Breast epithelium (tissue), 4 donors: ENCODE measurements at regions not wholly inside any gene's neighbourhood (a gene's known extent, or its start where the extent isn't known, plus 50 kb on each side); places are given as distances from the start of the nearest gene placed in this dataset.

Source experiments
- DNase-seq, 2 donors: peaks; one replicate each; pipeline ENCODE4 v3.0.0-alpha.2; 2019; ENCODE audit warnings: low spot score in 2 of 2
- H3K27ac ChIP-seq, 2 donors: fragments of 200-600 bp; sonication (generic) in 1 of 2; one replicate each; pipeline ENCODE4 v1.5.1; 2016 to 2019; ENCODE audit warnings: mild to moderate bottlenecking in 1 of 2
- H3K27me3 ChIP-seq, 2 donors: fragments of 200-600 bp; sonication (generic) in 1 of 2; one replicate each; pipeline versions ENCODE4 v1.5.1 to v1.6.0; 2017 to 2019; ENCODE audit warnings: control low read depth in 1 of 2, mild to moderate bottlenecking in 1 of 2
- H3K36me3 ChIP-seq: fragments of 200-600 bp; one replicate; pipeline ENCODE4 v1.5.1; 2019
- H3K4me1 ChIP-seq, 2 donors: fragments of 200-600 bp; sonication (generic); one replicate each; pipeline ENCODE4 v1.5.1; 2016 to 2019; ENCODE audit warnings: control low read depth in 1 of 2
- H3K4me3 ChIP-seq, 3 donors: fragments of 200-600 bp; sonication (generic); 1 replicate in 2 of 3; 2 replicates in 1 of 3; pipeline ENCODE4 v1.5.1; 2016 to 2019; ENCODE audit warnings: mild to moderate bottlenecking in 3 of 3, moderate library complexity in 2 of 3
- H3K9me3 ChIP-seq, 2 donors: fragments of 200-600 bp; sonication (generic) in 1 of 2; one replicate each; pipeline ENCODE4 v1.5.1; 2016 to 2019; ENCODE audit warnings: control low read depth in 1 of 2
- CTCF ChIP-seq, 3 donors: fragments of 450-650 bp; IDR thresholded peaks; one replicate each; pipeline ENCODE4 v1.5.1; 2016 to 2017; ENCODE audit warnings: antibody characterized with exemption in 3 of 3, mild to moderate bottlenecking in 3 of 3, moderate library complexity in 3 of 3
- POLR2A ChIP-seq: fragments of 450-650 bp; IDR thresholded peaks from one replicate; pipeline ENCODE4 v1.6.1; 2016; ENCODE audit warnings: antibody characterized with exemption, mild to moderate bottlenecking, moderate library complexity
- POLR2AphosphoS5 ChIP-seq, 3 donors: sonication (generic); formaldehyde crosslinking; IDR thresholded peaks; one replicate each; pipeline ENCODE4 v1.6.1; 2017; ENCODE audit warnings: antibody characterized with exemption in 3 of 3
- intact Hi-C: fragments of 100-400 bp; cut with DNase I; formaldehyde crosslinking; loops from one replicate; pipeline ENCODE4 v1.15.1; 2023; ENCODE audit warnings: low total_unique reads

GRCh38 chr13:82827724-82828123 lies 1054.5 kb downstream of the SLITRK1 start:
- DNase-seq, result no peak
- H3K4me1 ChIP-seq, result no peaks in the 10 kb centered on the region
- H3K4me3 ChIP-seq, result no peak overlapping the region
- no peak overlapping the region for H3K27ac ChIP-seq
- no peak for TF ChIP-seq POLR2AphosphoS5 (IDR thresholded peaks at IDR 0.05)
- no peak for TF ChIP-seq CTCF (IDR thresholded peaks at IDR 0.05)
- TF ChIP-seq POLR2A, result no peak
- no peaks in the 10 kb centered on the region for H3K9me3 ChIP-seq
- no peaks in the 10 kb centered on the region for H3K36me3 ChIP-seq
- no peaks in the 10 kb centered on the region for H3K27me3 ChIP-seq
- intact Hi-C loops, result no loop called here

GRCh38 chr13:82822935-82823334 lies 1059.3 kb downstream of the SLITRK1 start:
- TF ChIP-seq CTCF (IDR thresholded peaks at IDR 0.05), result no peak
- TF ChIP-seq POLR2A, result no peak
- no peak for TF ChIP-seq POLR2AphosphoS5 (IDR thresholded peaks at IDR 0.05)
- H3K9me3 ChIP-seq, result no peaks in the 10 kb centered on the region
- H3K4me1 ChIP-seq, result no peaks in the 10 kb centered on the region
- H3K36me3 ChIP-seq, result no peaks in the 10 kb centered on the region
- H3K27me3 ChIP-seq, result no peaks in the 10 kb centered on the region
- intact Hi-C loops, result no loop called here
- H3K4me3 ChIP-seq, result no peak overlapping the region
- DNase-seq, result no peak
- no peak overlapping the region for H3K27ac ChIP-seq

- Histone ChIP-seq H3K27ac (no peak overlapping the region), H3K4me1 (no peaks in the 10 kb centered on the region), H3K4me3 (no peak overlapping the region), H3K9me3 (peaks cover 0 to 8% of the 10 kb centered on the region in 2 donors), H3K27me3 (no peaks in the 10 kb centered on the region), H3K36me3 (no peaks in the 10 kb centered on the region)
- DNase-seq, result no peak
- TF ChIP-seq CTCF (IDR thresholded peaks at IDR 0.05), result no peak
- intact Hi-C loops, result no loop called here
Observed at GRCh38 chr13:82817133-82817532, 1065.1 kb downstream of the SLITRK1 start.

- no peak for TF ChIP-seq POLR2AphosphoS5 (IDR thresholded peaks at IDR 0.05)
- TF ChIP-seq POLR2A, result no peak
- TF ChIP-seq CTCF (IDR thresholded peaks at IDR 0.05), result no peak
- intact Hi-C loops, result no loop called here
- no peak overlapping the region for H3K4me3 ChIP-seq
- H3K27me3 ChIP-seq, result no peaks in the 10 kb centered on the region
- H3K27ac ChIP-seq, result no peak overlapping the region
- peaks cover 0 to 8% of the 10 kb centered on the region in 2 donors for H3K9me3 ChIP-seq
- no peaks in the 10 kb centered on the region for H3K36me3 ChIP-seq
- DNase-seq, result no peak
- H3K4me1 ChIP-seq, result no peaks in the 10 kb centered on the region
Observed at GRCh38 chr13:82815791-82816190, 1066.5 kb downstream of the SLITRK1 start.

GRCh38 chr13:82803341-82803740 lies 1078.9 kb downstream of the SLITRK1 start:
- DNase-seq, result no peak
- TF ChIP-seq POLR2A (no peak), POLR2AphosphoS5 (IDR thresholded peaks at IDR 0.05) (no peak), CTCF (IDR thresholded peaks at IDR 0.05) (no peak)
- intact Hi-C loops, result no loop called here
- Histone ChIP-seq H3K27ac (no peak overlapping the region), H3K4me3 (no peak overlapping the region), H3K27me3 (no peaks in the 10 kb centered on the region), H3K4me1 (no peaks in the 10 kb centered on the region), H3K36me3 (no peaks in the 10 kb centered on the region), H3K9me3 (peaks cover 4 to 16% of the 10 kb centered on the region in 2 donors)
